NCI-H146 (cell line): ENCODE measurements at regions not wholly inside any gene's neighbourhood (a gene's known extent, or its start where the extent isn't known, plus 50 kb on each side); places are given as distances from the start of the nearest gene placed in this dataset.
"Not testable (repeated sequence)": the region's sequence is repeated elsewhere in the genome, so short reads cannot be mapped to it uniquely, and the experiment has no call there.

ENCODE experiments used
- DNase-seq: peaks from one replicate; lab custom pipeline; 2025; lab: John Stamatoyannopoulos, UW

DNA sequence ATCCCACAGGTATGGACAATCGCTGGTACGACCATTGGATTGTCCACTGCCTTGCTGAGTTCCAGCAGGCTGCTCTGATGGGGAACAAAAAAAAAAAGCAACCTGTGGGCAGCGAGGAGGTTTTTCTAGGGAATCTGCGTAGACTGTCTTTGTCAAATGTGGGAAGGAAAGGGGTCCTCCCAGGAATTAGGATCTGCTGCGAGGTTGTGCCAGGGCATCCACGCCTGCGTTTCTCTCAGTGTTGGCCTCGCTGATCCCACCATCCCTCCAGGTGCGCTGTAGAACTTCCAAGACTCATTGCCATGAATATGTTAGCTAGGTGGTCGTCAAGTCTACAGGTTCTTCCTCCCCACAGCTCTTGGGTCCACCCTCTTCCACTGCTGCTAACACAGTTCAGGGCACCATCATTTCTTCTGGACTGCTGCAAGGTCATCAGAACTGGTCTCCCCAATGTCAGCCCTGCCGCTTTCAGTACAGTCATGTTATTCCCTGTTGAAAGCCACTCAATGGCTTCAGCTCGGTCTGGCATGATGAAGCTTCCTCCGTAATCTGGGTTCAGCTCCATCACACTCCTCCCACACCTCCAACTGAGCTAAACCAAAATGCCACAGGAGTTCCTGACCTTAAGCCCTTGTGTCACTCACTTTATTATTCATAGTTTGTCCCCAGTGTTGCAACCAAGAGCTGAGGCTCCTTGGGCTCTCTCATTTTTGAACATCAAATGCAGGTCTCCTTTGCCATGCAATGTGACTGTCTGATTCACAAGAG lies 79.5 kb upstream of the DMRT1 start:
- DNase-seq, result no peak

GRCh38 chr9:763692-764091 lies 77.8 kb upstream of the DMRT1 start:
- DNase-seq, result no peak

- DNase-seq, result peak; percentile 46
Observed at GRCh38 chr9:764105-764524, 77.4 kb upstream of the DMRT1 start.

DNA sequence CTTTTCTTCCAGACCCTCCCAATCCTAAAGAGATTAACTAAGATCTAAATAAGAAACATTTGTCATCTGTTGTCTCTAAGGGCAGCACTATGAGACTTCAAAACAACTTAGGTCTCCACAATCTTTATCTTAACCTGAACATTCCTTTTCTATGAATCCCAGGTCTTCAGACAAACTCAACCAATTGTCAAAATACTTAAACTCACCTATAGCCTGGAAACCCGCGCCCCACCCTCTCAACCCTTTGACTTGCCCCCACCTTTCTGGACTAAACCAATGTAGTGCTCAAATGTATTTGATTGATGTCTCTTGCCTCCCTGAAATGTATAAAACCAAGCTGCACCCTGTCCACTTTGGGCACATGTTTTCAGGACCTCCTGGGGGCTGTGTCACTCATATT lies 76.5 kb upstream of the DMRT1 start:
- DNase-seq, result no peak

DNA sequence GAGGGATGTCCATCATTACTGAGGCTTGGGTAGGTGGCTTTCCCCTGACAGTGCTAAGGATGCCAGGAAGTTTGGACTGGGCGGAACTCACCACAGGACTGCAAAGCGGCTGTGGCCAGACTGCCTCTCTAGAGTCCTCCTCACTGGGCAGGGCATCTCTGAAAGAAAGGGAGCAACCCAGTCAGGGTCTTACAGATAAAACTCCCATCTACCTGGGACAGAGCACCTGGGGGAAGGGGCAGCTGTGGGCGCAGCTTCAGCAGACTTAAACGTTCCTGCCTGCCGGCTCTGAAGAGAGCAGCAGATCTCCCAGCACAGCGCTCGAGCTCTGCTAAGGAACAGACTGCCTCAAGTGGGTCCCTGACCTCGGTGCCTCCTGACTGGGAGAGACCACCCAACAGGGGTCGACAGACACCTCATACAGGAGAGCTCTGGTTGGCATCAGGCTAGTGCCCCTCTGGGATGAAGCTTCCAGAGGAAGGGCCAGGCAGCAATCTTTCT lies 74.4 kb upstream of the DMRT1 start:
- not testable (repeated sequence) for DNase-seq

GRCh38 chr9:776086-776485 lies 65.4 kb upstream of the DMRT1 start:
- DNase-seq, result no peak

DNA sequence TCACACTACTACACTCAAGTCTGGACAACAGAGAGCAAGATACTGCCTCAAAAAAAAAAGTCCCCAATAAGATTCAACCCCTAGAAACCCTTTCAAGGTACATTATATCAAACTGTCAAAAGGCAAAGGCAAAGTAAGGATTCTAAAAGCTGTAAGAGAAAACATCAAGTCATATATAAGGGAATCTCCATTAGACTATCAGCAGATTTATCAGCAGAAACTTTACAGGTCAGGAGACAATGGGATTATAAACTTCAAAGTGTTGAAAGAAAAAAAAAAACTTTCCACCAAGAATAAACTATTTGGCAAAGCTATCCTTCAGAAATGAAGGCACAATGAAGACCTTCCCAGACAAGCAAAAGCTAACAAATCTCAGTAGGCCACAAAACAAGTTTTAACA lies 63.5 kb upstream of the DMRT1 start:
- no peak for DNase-seq

DNA sequence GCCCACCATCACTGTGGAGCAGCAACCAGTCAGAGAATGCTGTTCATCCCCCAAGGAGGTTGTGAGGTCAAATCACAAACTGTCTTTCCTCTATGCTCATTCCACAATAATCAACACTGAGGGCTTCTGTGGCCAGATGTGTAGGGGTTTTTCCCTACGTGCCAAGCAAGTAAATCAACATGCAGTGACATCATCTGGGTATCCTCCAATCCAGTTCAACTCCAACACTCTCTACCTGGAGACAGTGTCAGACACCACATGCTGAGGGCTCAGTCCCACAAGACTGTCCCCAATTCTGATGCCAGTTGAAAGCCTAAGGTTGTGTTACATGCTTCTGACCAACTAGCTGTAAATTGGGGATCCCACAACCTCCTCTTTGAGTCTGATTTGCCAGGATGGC lies 57.3 kb upstream of the DMRT1 start:
- DNase-seq, result no peak

DNA sequence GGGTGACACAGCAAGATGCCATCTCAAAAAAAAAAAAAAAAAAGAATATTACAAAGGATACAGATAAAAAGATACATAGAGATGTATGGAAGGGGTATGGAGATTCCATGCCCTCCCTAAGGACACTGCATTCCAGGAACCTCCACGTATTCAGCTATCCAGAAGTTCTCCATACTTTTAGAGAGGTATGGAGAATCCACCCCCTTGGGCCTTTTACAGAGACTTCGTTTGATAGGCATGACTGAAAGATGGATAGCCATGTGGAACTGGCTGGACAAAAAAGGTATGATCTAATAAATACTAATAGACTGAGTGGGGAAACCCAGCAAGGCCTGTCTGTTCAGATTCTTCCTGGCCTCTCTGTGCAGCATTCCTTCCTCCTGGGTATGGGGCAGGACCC lies 56.6 kb upstream of the DMRT1 start:
- DNase-seq, result no peak

DNA sequence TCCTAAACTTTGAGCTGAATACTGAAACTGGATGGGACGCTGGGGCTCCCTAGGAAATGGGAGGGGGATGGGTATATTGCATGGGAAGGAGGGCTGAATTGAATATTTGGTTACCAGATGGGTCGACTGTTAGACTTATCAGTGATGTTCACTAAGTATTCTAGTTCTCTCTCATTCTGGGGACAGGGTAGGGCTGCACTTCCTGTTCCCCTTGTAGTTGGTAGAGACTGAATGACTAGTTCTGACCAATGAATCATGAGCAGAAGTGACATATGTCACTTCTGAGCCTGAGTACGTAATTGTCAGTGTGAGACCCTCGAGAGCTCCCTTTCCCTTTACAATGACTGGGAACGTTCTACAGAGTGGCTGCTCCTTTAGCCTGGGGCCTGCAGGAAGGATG lies 55.5 kb upstream of the DMRT1 start:
- DNase-seq, result no peak

- no peak for DNase-seq
Observed at GRCh38 chr9:786405-786804, 55.1 kb upstream of the DMRT1 start.

DNA sequence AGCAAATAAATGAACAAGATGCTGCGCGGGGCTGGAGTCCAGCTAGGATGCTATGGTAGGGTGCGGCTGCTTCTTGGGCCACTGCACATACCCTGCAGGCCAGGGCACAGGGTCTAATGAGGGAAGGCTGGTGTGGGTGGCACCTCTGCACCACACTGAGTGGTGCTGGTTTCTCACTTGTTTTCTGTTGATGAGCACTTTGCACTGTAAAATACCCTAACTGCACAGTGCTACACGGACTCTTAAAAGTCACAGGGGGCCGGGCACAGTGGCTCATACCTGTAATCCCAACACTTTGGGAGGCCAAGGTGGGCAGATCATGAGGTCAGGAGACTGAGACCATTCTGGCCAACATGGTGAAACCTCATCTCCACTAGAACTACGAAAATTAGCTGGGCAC lies 52.7 kb upstream of the DMRT1 start:
- no peak for DNase-seq
